A204.1 (cell line): ENCODE measurements at regions not wholly inside any gene's neighbourhood (a gene's known extent, or its start where the extent isn't known, plus 50 kb on each side); places are given as distances from the start of the nearest gene placed in this dataset.

Experiments used
- FAIRE-seq: peaks from 2 replicates; lab custom pipeline; 2012; peaks lifted over from hg19 to GRCh38; lab: Jason Lieb, UNC

DNA sequence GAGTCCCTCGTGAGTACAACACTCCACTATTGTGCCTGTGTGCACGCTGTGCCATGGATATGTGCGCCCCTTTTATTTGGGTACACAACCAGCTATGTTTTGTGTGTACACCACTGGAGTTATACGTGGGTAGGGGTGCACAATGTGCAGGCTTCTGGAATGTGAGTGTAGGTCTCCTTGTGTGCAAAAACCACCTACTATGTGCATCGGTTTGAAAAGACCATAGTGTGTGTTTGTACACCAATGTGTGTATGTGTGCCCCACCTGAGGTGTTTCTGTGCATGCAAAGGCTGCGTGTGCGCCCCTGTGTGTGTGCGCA is 86.4 kb upstream of the ALDH1L1 start:
- FAIRE-seq = no peak

DNA sequence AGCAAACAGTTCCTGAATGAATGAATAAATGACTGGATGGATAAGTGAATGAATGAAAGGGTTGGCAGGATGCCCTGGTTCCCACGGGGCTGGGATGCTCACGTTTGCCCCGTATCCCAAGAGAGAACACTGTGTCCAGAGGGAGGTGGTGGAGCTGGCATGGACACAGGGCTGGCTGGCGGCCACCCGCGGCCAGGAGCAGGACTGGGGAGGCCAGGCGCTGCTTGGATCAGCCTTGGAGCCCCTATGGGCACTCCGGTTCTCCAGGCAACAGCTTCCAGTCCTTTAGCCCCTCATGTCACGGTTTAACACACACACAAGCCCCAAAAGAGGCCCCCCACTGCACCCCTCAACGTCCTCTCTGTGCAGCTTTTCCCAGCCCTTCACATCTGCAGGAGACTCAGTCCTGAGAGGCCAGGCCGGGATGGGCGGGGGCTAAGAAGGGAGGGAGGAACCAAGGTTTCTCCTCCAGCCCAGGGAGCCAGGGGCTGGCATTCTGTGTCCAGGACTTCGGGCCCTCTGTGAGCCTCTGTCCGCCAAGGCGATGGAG is 86.0 kb upstream of the ALDH1L1 start:
- no peak for FAIRE-seq

DNA sequence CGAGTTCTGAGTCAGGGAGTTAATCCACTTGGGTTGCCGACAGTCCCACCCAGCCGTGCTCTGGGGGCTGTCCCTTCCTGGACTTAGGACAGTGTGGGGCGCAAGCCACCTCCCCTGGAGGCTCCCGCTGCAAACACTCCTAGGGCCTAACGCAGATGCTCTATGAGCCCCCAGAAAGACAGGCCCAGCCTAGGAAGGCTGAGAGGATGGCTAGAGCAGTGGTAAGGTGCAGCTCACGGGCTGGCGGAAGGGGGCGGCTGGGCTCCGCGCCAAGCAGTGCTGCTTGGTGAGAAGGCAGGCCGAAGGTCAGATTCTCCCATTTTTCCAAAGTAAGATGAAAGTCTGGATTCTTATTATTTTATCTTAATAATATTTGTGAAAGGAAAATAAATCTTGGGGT is 84.6 kb upstream of the ALDH1L1 start:
- no peak for FAIRE-seq

DNA sequence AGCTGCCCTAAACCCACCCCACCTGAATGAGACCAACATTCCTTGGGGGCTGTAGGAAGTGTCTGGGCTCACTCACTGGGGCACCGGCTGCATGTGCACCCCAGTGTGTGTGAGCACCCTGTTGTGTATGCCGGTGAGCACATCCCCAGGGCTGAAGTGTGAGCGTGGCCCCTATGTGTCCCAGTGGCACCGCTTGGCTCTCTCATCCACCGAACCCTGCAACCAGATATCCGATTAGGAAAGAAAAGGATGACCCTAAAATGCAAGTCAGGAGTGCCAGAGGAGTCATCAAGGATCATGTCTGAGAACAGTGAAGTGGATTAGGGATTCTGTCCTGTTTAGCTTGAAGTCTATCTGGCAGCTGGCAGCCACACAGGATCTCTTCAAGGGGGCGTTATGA is 84.0 kb upstream of the ALDH1L1 start:
- no peak for FAIRE-seq

DNA sequence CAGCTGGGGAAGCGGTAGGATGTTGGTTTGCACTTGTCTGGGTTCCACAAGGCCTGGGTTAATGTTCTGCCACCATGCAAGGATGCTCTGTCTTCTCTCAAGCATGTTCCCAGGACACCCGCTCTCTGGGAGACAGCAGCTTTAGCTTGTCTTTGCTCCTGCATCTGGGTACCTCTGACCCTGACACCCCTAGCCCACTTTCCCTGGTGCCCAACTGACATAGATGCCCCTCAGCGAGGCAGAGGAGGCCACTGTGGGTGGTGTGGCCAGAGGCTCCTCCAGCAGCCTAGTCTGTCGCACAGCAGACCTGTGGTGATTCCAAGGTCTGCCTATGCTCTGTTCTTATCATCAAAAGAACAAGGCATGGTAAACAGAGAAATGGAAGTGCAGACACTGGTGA is 83.6 kb upstream of the ALDH1L1 start:
- FAIRE-seq = no peak

DNA sequence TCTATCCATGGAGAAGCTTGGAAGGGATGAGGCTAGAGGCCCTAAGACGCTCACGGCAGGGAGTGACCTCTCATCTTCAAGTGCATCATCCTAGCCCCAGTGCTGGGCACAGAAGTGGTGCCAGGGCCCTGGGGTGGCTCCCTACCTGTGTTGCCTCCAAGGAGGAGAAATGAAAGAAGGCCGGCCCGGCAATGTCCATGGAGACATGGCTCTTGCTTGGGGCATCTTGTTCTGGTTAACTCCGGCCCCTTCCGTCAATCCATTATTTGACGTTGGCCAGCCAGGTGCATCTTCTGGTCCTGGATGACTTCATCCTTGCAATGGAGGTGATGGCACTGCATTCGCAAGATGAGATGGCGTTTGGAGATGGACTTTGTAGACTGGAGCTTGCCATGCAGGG is 83.2 kb upstream of the ALDH1L1 start:
- no peak for FAIRE-seq

DNA sequence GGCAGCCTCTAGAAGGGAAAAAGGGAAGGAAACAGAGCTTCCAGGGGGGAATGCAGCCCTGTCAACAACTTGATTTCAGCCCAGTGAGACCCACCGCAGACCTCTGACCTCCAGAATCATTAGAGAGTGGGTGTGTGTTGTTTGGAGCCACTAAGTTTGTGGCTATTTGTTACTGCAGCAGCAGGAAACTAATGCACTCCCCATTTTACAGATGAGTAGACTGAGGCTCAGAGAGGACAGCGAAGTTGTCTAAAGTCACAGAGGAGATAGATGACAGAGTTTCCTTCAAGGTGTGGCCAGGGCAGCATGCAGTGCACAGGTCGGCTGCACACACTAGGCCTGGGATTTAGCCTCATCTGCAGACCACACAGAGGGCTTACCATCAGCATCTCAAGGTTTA is 81.8 kb upstream of the ALDH1L1 start:
- FAIRE-seq = no peak

DNA sequence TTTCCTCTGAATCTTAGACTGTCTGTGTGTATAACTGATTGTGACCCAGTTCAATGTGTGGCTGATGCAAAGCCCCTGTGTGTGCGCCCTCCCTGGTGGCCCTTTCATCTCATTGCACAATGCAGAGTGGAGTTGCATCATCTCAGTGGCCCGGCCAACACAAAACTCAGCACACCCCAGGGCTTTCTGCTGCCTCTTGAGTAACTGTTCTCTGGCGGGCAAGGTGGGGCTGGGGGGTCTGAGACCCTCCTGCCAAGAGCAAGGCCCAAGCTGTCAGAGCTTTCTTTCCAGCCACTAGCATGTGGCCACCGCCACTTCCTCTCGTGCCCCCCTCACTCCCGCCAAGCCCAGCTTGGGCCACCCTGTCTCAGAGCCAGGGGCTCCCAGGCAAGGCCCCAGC is 80.7 kb upstream of the ALDH1L1 start:
- no peak for FAIRE-seq

DNA sequence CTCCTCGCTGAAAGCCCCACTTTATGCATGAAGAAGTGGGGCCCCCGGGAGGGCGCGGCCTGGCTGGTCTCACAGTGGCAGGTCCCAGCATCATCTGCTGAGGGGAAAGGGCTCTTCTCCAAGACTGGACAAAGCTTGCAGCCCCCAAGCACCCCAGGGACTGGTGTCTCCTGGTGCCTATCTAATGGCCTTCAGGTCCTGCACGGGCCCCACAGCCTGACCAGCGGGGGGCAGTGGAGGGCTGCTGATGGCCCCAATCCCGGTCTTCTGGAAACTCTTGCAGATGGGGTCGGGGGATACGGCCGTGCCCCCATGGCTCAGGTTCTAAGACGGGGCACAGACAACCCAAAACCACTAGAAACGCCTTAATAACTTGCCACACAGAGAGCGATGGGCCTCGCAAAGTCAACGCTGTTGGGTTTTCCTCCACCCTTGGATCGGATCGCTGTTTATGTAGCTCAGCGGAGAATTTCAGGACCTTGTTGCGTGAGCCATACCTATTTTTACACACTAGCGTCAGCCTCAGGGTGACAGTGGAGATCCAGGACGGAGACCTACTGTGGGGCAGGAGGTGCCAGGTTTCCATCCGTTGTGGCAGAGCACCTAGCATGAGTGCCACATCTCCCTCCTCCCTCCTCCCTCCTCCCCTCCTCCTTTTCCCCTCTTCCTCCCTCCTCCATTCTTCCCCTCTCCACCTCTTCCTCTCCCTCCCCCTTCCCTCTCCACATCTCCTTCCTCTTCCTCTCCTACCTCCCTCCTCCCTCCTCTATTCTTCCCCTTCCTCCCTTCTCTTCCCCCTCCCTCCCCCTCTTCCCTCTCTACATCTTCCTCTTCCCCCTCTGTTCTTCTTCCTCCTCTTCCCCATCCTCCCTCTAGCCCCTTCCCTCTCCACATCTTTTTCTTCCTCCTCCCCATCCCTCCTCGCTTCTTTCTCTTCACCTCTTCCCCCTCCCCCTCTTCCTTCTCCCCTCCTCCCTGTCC is 79.3 kb upstream of the ALDH1L1 start:
- FAIRE-seq = no peak

DNA sequence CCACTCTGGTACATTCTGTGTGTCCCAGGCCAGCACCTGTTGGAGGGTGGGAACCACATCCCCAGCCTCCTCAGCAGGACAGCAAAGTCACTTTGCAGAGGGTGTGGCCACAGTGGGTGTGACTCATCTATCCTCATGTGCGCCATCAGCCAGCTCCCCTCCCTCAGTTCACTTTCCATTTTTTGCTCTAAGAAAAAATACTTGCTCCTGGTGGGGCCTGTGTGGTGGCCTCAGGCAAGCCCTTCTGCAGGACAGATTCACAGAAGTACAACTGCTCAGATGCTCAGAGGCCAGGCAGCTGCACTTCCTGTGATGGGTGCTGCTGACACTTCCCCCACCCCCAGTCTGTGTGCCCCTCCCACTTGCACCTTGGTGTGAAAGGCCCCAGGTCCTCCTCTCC is 78.3 kb upstream of the ALDH1L1 start:
- FAIRE-seq = no peak

DNA sequence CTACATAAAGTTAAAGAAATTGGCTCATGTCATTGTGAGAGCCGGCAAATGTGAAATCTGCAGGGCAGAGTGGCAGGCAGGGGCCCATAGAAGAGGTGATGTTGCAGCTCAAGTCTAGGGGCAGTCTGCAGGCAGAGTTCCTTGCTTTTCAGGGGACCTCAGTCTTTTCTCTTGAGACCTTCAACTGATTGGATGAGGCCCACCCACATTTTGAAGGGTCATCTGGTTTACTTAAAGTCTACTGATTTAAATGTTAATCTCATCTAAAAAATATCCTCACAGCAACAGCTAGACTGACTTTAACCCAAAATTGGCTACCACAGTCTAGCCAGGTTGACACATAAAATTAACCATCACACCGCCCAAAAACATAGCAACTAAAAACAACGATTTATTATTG is 77.6 kb upstream of the ALDH1L1 start:
- no peak for FAIRE-seq

DNA sequence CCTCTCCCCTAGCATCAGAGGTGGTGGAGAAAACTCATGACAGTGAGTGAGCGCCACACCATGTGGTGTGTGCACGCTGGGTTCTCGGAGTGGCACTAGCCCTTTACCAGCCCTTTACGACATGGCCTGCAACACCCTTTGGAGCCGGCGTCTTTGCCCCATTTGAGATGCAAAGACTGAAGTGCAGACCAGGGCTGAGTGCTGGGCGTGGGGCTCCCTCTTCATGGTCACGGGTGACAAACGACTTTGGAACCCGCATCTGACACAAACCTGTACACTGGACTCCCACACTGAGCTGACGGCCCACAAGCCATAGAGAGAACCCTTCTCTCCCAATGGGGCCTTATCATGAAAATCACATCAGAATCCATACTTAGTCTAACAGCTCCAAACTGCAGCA is 76.8 kb upstream of the ALDH1L1 start:
- no peak for FAIRE-seq

DNA sequence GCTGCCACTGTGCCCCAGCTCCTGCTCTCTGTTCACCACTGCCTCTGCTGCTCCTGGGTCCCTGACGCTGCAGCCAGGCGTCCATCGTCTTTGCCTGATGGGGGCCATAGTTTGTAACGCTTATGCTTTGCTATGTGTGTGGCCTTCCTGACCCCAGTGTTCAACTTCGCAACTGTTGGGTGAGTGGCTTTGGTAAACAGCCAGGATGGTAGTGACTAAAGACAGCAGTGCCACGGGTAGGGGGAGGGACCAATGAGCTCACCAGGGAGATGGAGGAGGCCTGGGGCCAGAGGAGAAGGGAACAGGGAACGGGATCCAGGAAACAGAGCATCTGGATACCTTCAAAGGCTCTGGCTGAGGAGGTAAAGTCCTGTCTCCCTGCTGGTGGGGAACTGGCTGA is 75.9 kb upstream of the ALDH1L1 start:
- no peak for FAIRE-seq

DNA sequence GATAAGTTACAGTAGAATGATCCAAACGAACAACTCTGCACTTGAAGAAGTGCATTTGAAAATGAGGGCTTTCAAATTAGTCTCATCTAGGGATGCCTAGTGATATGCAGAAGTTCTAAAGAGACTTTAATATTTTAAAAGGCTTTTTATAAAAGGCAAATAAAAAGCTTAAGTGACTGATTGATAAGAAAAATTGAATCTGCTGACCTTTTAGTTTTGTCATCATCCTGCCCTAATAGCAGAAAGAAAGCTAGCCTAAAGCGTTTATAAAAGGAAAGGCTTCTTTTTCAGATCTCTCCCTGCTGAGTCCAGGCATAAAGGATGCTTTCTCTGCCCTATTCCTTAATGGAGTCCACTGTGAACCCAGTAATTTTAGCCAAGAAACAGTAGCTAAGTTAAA is 72.7 kb upstream of the ALDH1L1 start:
- FAIRE-seq = no peak

DNA sequence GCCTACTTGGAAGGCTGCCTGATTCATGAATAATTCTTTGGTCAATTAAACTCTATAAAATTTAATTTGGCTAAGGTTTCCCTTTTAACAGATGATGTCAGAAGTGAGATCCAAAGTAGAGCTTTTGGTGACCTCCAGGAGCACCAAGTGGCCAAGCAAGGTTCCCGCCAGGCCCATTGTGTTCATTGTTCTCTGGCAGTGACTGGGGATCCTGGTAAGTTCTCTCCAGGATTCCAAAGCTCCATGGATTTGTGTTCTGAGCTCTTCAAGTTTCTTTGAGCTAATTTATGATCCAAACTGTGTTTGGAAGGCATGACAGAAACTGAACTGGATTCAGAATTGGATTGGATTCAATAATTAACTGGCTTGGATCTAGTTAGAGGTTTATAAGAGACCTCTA is 72.0 kb upstream of the ALDH1L1 start:
- FAIRE-seq = no peak

DNA sequence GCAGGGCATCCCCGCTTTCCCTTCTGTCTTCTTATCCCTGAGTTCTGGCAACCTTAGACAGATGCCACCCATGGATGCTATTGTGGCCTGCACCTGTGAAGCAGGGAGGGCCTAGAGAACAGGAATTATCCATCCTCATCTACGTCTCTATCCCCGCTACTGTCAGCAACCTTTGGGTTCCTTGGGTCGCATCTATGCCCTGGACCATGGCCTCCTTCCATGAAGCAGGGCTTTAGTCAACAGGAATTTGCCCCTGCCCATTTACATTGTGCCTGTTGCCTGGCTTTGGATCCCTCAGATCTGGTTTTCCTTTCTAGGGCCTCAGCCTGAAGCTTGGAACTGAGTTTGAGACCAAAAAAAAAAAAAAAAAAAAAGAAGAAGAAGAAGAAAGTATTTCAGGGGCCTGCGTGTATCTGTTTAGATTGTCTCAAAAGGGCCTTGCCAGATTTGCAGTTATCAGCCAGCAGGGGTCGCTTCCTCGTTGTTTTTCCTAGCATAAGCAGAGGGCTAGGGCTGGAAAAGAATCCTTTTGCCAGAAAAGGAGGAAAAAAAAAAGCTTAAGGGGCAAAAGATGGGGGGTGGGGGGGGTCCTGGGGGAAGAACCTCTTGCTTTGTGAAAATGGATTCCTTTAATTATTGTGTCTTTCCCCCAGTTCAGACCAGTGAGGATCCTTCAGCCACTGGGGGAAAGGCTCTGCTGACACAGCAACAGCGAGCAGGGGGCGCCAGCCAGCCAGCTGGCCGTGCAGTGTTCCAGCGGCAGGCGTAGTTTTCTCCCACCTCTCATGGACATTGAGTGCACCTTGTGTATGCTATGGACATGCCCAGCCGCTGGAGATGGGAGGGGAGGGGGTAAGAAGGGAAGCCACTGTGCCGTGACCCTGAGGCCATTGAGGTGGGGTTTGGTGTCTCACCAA is 65.7 kb upstream of the ALDH1L1 start:
- FAIRE-seq = no peak
